CD14-positive monocyte (primary cell): ENCODE measurements at regions not wholly inside any gene's neighbourhood (a gene's known extent, or its start where the extent isn't known, plus 50 kb on each side); places are given as distances from the start of the nearest gene placed in this dataset.

ENCODE experiments used
- DNase-seq, 3 donors: peaks; one replicate each; pipeline ENCODE4 v3.0.0-alpha.2; 2011 to 2022
- H2AFZ ChIP-seq: 2 replicates; pipeline ENCODE4 v1.6.0; 2012; ENCODE audit warnings: mild to moderate bottlenecking, low read depth, low read length, inconsistent platforms; ENCODE audit not compliant: insufficient read depth, poor library complexity, severe bottlenecking
- H3K27ac ChIP-seq, 2 donors: 1 replicate in 1 of 2; 2 replicates in 1 of 2; pipeline ENCODE4 v1.5.1; 2012 to 2013; ENCODE audit warnings: low read length in 2 of 2, control low read depth in 1 of 2, inconsistent platforms in 1 of 2, low read depth in 1 of 2, mild to moderate bottlenecking in 1 of 2
- H3K27me3 ChIP-seq, 2 donors: one replicate each; pipeline versions ENCODE4 v1.6.0 to v1.6.1; 2011 to 2013; ENCODE audit warnings: low read length in 2 of 2; ENCODE audit not compliant: control insufficient read depth in 2 of 2, insufficient read depth in 2 of 2
- H3K36me3 ChIP-seq, 2 donors: replicated peaks in 1 of 2; 1 replicate in 1 of 2; 2 replicates in 1 of 2; pipeline versions ENCODE4 v1.5.1 to v1.6.1; 2012 to 2013; ENCODE audit warnings: low read length in 2 of 2, control low read depth in 1 of 2, inconsistent platforms in 1 of 2, mild to moderate bottlenecking in 1 of 2; ENCODE audit not compliant: insufficient read depth in 2 of 2, control insufficient read depth in 1 of 2
- H3K4me1 ChIP-seq, 2 donors: 1 replicate in 1 of 2; 2 replicates in 1 of 2; pipeline versions ENCODE4 v1.5.1 to v1.6.1; 2012 to 2013; ENCODE audit warnings: low read length in 2 of 2, control low read depth in 1 of 2, inconsistent platforms in 1 of 2, mild to moderate bottlenecking in 1 of 2, moderate library complexity in 1 of 2; ENCODE audit not compliant: insufficient read depth in 2 of 2, control insufficient read depth in 1 of 2
- H3K4me2 ChIP-seq: replicated peaks from 2 replicates; pipeline ENCODE3; 2012; ENCODE audit warnings: low read length, moderate library complexity, mild to moderate bottlenecking; ENCODE audit not compliant: poor library complexity, severe bottlenecking; ENCODE audit errors: extremely low read depth
- H3K4me3 ChIP-seq, 3 experiments: fragments of 200-600 bp in 1 of 3; sonication (generic) in 1 of 3; replicated peaks in 1 of 3; 1 replicate in 2 of 3; 2 replicates in 1 of 3; pipeline ENCODE4 v1.5.1; 2011 to 2013; ENCODE audit warnings: low read length in 3 of 3, mild to moderate bottlenecking in 3 of 3, control low read depth in 2 of 3, low read depth in 2 of 3, inconsistent platforms in 1 of 3, moderate library complexity in 1 of 3
- H3K79me2 ChIP-seq: 2 replicates; pipeline ENCODE4 v1.6.0; 2012; ENCODE audit warnings: mild to moderate bottlenecking, control low read depth, inconsistent platforms, low read length, moderate library complexity; ENCODE audit not compliant: insufficient read depth
- H3K9ac ChIP-seq: 2 replicates; pipeline ENCODE4 v1.6.0; 2017; ENCODE audit warnings: low read length, mild to moderate bottlenecking; ENCODE audit not compliant: insufficient read depth, poor library complexity, severe bottlenecking
- H3K9me3 ChIP-seq, 2 donors: replicated peaks in 1 of 2; 1 replicate in 1 of 2; 2 replicates in 1 of 2; pipeline versions ENCODE4 v1.5.1 to v1.6.1; 2012 to 2013; ENCODE audit warnings: low read length in 2 of 2, control low read depth in 1 of 2; ENCODE audit not compliant: control insufficient read depth in 1 of 2, insufficient read depth in 1 of 2
- H4K20me1 ChIP-seq: 2 replicates; pipeline ENCODE4 v1.6.0; 2012; ENCODE audit warnings: mild to moderate bottlenecking, low read length, control low read depth, moderate library complexity; ENCODE audit not compliant: insufficient read depth
- H3K27ac Mint-ChIP-seq, 7 donors: one replicate each; pipeline ENCODE4 v1.8.0; 2020; ENCODE audit warnings: mild to moderate bottlenecking in 7 of 7, mixed read lengths in 7 of 7, moderate library complexity in 6 of 7, inconsistent platforms in 2 of 7
- H3K27me3 Mint-ChIP-seq, 3 donors: one replicate each; pipeline ENCODE4 v1.8.0; 2021 to 2022; ENCODE audit warnings: low read depth in 3 of 3, mild to moderate bottlenecking in 3 of 3, mixed read lengths in 3 of 3, moderate library complexity in 3 of 3, inconsistent platforms in 1 of 3
- H3K36me3 Mint-ChIP-seq, 2 donors: one replicate each; pipeline ENCODE4 v1.8.0; 2020; ENCODE audit warnings: mixed read lengths in 2 of 2, inconsistent platforms in 1 of 2, mild to moderate bottlenecking in 1 of 2
- H3K4me1 Mint-ChIP-seq: one replicate; pipeline ENCODE4 v1.8.0; 2020; ENCODE audit warnings: mild to moderate bottlenecking, mixed read lengths
- H3K4me3 Mint-ChIP-seq, 2 donors: one replicate each; pipeline ENCODE4 v1.8.0; 2020; ENCODE audit warnings: mild to moderate bottlenecking in 2 of 2, mixed read lengths in 2 of 2, moderate library complexity in 1 of 2
- H3K9me3 Mint-ChIP-seq, 7 donors: one replicate each; pipeline ENCODE4 v1.8.0; 2020 to 2022; ENCODE audit warnings: mixed read lengths in 7 of 7, mild to moderate bottlenecking in 6 of 7, moderate library complexity in 6 of 7, inconsistent platforms in 2 of 7
- CTCF ChIP-seq: fragments of 200-600 bp; IDR thresholded peaks from one replicate; pipeline ENCODE4 v1.8.0; 2022; ENCODE audit warnings: antibody characterized with exemption, mild to moderate bottlenecking
- WGBS: methylation state at CpG from one replicate; pipeline ENCODE4 v1.1.5; 2013; ENCODE audit warnings: missing lambda C conversion rate; ENCODE audit not compliant: insufficient coverage; 5-methylcytosine and 5-hydroxymethylcytosine counted together
- intact Hi-C, 2 donors: fragments of 100-400 bp; cut with micrococcal nuclease; formaldehyde crosslinking; loops; one replicate each; pipeline versions ENCODE4 v1.15.0 to v1.15.1; 2023

DNA sequence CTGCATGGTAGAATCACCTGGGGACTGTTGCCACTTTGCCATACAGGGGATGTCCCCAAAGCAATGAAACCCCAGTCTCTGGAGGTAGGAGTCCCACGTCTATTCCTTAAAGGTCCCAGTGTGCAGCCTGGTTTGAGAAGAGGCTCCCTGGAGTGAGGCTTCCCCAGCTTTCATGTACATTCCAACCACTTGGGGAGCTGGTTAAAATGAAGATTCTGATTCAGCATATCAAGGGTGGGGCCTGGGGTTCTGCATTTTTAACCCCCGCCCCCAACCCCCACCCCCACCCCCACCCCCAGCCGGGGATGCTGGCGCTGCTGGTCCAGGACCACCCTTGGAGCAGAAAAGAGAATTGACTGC lies 241.2 kb downstream of the FOXL1 start:
- Histone ChIP-seq H3K9me3 (no peaks in the 10 kb centered on the region), H4K20me1 (no peaks in the 10 kb centered on the region), H3K9ac (no peak overlapping the region), H2AFZ (no peak overlapping the region), H3K4me3 (no peak overlapping the region), H3K27ac (no peak overlapping the region), H3K79me2 (no peaks in the 10 kb centered on the region), H3K36me3 (no peaks in the 10 kb centered on the region), H3K4me2 (no peak overlapping the region), H3K4me1 (no peaks in the 10 kb centered on the region), H3K27me3 (no peaks in the 10 kb centered on the region)
- no peak for DNase-seq
- Mint-ChIP-seq H3K4me3 (no peak overlapping the region), H3K36me3 (no peaks in the 10 kb centered on the region), H3K4me1 (no peaks in the 10 kb centered on the region), H3K27me3 (peaks cover 4 to 36% (median 16%) of the 10 kb centered on the region in 3 donors), H3K9me3 (no peaks in the 10 kb centered on the region), H3K27ac (no peak overlapping the region)
- WGBS, result no CpG with 5 or more reads among the region's 4 CpGs
- intact Hi-C loops, result no loop called here
- TF ChIP-seq CTCF, result no peak

DNA sequence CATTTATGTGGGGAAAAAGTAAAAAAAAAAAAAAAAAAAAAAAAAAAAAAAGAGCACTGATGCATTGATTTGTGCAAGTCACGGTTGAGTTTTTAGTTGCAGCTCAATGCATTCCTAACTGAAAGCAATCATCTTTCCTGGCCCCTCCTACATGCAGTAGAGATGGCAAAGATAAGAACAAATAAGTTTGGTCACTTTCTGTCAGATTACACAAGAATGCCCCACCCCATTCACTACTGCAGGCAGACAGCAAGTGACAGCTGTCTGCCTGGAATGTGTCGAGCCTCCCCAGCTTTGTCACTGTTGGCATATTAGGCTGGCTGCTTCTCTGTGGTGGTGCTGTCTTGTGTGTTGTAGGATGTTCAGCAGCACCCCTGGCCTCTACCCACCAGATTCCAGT lies 243.5 kb downstream of the FOXL1 start:
- Mint-ChIP-seq H3K4me1 (no peaks in the 10 kb centered on the region), H3K27me3 (peaks cover 19 to 45% (median 25%) of the 10 kb centered on the region in 3 donors), H3K27ac (no peak overlapping the region), H3K36me3 (no peaks in the 10 kb centered on the region), H3K9me3 (peaks cover 0 to under 1% (median 0%) of the 10 kb centered on the region in 7 donors), H3K4me3 (no peak overlapping the region)
- Histone ChIP-seq H3K9ac (no peak overlapping the region), H3K4me1 (no peaks in the 10 kb centered on the region), H3K79me2 (no peaks in the 10 kb centered on the region), H3K4me2 (no peak overlapping the region), H2AFZ (no peak overlapping the region), H3K27me3 (peaks cover 0 to 14% of the 10 kb centered on the region in 2 donors), H3K36me3 (no peaks in the 10 kb centered on the region), H4K20me1 (no peaks in the 10 kb centered on the region), H3K4me3 (no peak overlapping the region), H3K27ac (no peak overlapping the region), H3K9me3 (no peaks in the 10 kb centered on the region)
- TF ChIP-seq CTCF, result no peak
- WGBS, result no CpG with 5 or more reads among the region's 2 CpGs
- DNase-seq, result no peak
- intact Hi-C loops, result no loop called here
